Stimulated activated CD4-positive, alpha-beta T cell treated with anti-CD3 and anti-CD28 coated beads, Interleukin-4, amount 100 ng/mL, for 4 hours (primary cell): ENCODE measurements at regions not wholly inside any gene's neighbourhood (a gene's known extent, or its start where the extent isn't known, plus 50 kb on each side); places are given as distances from the start of the nearest gene placed in this dataset.
A peak's percentile ranks its signal among the peaks of the same experiment; 100 is the strongest.
"Not testable (repeated sequence)": the region's sequence is repeated elsewhere in the genome, so short reads cannot be mapped to it uniquely, and the experiment has no call there.

Source experiments
- DNase-seq, 2 experiments: peaks; one replicate each; pipeline ENCODE4 v3.0.0-alpha.2; 2020

DNA sequence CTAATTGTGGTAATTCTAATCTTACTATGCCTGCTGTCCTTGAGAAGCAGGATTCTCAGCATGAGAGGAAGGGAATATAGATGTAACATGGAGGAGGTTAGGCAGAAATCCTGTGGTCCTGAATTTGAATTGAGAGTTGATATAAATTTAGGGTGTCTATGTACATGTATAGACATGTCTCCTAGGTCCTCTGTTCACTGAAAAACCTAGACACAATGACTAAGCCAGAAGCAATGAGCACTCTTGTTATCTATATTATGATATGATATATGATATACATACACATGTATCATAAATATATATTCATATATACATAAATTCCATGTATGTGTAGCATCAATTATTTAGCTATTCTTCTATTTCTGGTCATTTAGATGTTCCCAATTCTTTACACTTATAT, 173.3 kb upstream of the MKLN1 start:
- DNase-seq: no peak

DNA sequence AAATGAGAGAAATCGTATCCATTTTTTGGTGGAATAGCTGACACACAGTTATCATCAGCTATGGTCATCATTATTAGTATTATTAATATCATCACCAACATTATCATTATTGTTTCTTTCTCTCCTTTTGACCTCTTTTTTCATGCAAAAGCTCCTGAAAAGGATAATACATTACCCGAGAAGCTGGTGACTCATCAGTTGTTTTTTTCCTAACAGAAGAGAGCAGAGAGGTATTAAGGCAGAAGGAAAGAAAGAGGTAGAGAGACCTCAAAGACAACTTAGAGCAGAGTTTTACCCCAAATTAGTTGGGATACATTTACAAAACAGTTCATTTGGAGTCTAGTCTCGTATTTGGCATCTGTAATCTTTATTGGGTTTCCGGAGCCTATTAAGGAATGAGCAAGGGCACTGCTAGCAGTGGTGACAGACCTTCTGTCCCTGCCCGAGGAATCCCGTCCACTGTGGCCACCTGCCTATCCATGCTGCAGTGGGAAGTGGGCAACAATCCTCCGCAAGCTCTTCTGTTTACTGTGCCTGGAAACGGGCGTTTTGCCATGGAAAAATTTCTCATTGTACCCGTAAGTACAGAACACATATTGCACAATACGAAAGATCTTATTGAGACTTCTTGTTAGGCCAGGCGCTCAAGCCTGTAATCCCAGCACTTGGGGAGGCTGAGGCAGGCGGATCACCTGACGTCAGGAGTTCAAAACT, 170.0 kb upstream of the MKLN1 start:
- no peak for DNase-seq

DNA sequence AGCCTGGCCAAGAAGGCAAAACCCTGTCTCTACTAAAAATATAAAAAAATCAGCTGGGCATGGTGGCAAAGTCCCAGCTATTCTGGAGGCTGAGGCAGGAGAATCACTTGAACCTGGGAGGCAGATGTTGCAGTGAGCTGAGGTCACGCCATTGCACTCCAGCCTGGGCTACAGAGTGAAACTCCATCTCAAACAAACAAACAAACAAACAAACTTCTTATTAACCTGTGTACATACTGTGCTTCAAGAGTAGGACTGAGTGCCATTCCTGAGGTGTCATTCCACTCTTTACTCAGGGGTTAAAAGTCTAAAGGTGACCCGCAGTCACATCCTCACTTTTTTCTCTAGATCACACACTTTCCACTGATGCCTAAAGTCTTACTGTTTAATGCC, 169.4 kb upstream of the MKLN1 start:
- DNase-seq: not testable (repeated sequence)

DNA sequence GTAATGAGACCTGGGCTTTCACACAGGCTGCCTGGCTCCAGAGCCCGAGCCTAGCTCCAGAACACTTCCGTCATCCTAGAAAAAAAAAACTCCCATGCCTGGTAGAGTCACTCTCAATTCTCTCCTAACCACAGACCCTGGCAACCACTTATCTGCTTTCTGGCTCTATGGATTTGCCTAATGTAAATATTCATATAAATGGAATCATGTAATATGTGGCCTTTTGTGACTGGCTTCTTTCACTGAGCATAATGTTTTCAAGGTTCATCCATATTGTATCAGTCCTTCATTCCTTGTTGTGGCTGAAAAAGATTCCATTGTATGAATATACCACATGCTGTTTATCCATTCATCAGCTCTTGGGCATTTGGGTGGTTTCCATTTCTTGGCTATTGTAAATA, 167.7 kb upstream of the MKLN1 start:
- no peak for DNase-seq

DNA sequence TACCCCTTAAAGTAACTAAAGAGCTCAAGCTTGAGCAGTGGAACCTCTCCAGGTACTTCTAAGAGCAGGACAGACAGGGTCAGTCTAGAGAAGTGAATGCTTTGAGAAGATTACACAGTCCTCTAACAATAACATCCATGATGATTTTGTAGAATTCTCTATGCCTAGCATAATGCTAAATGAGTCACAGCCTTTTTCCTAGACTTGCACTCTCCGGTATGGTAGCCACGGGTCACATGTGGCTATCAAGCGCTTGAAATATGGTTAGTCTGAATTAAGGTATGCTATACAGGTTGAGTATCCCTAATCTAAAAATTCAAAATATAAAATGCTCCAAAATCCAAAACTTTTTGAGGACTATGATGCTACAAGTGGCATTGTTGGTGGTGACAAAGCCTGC, 166.6 kb upstream of the MKLN1 start:
- no peak for DNase-seq

DNA sequence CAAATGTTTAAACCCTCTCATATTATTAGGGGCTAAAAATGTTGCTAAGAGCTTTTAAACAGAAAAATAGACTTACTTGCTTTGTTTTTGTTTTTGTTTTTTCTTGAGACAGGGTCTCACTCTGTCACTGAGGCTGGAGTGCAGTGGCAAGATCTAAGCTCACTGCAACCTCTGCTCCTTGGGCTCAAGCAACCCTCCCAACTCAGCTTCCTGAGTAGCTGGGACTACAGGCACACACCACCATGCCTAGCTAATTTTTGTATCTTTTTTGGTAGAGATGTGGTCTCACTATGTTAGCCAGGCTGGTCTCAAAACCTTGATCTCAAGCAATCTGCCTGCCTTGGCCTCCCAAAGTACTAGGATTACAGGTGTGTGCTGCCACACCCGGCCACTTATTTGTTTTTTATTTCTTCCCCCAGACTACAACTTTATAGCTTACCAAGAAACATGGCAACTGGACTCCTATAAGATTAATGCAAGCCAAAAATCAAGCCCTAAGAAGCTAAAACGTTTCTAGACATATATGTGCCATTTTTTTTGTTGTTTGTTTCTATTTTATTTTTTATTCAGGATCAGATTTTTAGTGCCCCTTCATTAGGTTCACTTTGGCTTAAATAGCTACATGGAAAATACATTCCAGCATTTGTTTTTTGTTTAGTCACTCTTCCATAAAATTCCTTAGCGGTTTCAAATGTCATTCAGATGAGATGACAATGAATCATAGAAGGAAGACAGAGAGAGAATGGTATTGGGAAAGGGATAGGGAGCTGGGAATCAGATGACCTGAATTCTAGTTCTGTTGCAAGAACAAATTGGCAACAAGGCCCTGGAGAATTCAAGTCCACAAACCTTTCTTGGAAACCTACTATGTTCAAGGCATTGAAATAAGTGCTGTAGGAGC, 163.4 kb upstream of the MKLN1 start:
- no peak for DNase-seq

DNA sequence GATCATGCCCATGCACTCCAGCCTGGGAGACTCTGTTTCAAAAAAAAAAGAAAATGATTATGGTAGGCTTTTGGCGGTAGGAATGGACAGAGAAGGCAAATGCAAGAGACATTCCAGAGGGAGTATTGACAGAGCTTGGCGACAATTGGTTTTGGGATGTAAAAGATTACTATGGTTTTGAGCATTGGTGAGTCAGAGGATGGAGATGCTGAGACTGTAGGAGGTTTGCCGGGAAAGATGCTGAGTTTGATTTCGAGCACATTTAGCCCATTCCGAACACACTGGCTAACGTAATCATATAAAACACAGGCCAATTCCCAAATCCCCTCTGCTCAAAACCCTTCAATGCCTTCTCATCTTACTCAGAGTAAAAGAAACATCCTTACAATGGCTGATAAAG, 161.6 kb upstream of the MKLN1 start:
- DNase-seq: no peak

DNA sequence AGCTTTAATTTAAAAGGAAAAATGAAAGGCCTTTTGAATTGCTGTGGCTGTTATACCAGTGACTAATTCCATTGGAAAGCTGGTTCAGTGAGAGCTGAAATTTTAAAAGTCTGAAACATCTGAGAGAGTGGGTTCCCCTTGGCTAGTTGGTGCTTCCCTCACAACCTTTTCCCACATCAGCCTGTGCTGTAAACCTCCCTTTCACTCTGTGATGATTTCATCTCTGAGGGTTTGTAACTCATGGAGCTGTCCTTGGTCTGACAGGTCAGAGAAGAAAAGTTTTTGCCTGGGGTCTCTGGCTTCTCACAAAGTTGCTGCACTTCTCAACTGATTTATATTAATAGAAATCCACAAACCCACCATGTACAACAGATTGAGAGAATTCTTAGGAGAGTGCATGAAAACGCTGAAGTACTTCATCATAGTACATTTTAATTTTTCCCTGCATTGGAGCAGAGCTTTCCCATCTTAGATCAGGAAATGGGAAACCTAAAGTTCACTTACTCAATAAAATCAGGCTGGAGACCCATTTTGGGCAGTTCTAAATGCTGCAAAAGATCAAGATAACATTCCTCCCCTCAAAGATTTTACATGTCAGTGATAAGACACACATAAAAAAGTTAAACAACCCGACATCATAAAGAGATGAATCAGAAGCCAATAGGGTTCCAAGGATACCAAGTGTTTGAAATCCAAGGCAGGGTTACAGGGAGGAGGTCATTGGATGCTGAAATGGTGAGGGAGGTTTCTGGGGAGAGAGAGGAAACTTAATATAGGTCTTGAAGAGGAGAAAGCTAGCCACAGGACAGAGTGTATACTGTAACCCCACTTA, 157.0 kb upstream of the MKLN1 start:
- no peak for DNase-seq

DNA sequence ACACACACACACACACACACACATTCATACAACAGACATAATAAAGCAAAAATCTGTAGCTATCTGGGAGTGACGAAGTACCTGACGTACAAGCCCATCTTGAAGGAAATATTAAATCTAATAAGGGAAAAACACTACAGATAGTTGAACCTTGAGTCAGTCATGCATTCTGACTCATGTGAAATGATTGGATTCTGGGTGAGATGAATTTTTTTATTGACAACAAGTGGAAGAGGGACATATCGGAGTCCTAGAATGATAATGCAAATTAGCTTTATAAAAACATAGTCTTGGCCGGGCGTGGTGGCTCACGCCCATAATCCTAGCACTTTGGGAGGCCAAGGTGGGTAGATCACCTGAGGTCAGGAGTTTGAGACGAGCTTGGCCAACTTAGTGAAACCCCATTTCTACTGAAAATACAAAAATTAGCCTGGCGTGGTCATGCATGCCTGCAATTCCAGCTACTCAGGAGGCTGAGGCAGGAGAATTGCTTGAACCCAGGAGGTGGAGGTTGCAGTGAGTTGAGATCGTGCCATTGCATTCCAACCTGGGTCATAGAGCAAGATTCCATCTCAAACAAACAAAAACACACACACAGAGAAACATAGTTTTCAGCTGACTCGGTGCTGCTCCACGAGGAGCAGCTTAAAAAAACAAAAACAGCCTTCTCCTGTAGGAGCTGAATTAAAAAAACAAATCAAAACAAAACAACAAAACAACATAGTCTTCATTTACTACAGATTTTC, 154.4 kb upstream of the MKLN1 start:
- DNase-seq: no peak

DNA sequence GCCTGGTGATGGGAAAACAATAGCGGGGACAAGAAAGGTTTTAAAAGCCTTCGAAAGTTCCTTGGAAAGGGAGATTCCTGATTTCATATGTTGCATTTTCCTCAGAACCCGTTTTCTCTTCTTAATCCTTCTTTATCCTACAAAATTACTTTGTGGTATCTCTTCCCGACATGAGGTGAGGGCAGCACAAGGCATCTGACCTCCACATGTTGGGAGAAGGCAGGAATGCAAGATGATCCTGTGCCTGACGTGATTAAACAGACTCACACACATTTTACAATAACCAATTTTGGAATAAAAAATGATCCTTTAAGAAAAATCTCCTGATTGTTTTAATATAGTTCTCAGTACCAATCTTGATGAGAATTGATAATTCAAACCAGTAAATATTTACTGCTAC, 153.3 kb upstream of the MKLN1 start:
- no peak for DNase-seq

DNA sequence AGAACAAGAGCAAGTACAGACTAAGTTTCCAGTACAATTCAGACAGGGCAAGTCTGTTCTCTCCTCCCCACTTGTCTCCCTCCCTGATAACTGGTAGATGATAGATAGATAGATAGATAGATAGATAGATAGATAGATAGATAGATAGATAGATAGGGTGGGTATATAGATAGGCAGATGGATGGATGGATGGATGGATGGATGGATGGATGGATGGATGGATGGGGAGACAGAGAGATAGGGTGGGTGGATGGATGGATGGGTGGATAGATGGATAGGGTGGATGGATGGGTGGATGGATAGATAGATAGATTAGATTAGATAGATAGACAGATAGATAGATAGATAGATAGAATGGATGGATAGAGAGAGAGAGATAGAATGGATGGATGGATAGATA, 152.8 kb upstream of the MKLN1 start:
- no peak for DNase-seq

DNA sequence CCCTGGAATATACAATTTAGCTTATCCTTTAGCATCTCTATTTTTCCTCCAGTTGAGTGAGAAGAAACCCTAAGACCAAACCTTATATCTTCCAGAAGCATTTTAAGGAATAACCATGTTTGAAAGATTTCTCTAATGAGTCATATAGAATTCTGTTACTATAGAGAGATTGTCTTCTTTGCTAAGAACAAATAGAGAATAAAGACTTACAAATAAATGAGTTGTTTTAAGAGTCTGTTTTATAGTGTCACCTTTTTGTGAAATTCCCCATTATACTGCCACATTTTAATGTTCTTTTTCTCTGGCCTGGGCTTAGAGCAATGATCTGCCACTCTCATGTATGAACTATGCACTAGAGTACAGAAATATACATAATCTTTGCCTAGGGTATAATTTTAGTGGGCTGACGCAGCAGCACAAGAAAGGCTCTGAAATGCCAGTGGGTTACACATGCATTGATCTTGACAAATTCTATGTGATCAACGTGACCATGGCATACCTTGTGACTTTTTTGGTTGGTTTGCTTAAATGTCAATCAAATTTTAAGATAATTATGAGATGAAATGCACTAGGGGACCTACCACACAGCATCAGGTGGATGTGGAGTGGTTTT, 145.1 kb upstream of the MKLN1 start:
- DNase-seq: no peak

DNA sequence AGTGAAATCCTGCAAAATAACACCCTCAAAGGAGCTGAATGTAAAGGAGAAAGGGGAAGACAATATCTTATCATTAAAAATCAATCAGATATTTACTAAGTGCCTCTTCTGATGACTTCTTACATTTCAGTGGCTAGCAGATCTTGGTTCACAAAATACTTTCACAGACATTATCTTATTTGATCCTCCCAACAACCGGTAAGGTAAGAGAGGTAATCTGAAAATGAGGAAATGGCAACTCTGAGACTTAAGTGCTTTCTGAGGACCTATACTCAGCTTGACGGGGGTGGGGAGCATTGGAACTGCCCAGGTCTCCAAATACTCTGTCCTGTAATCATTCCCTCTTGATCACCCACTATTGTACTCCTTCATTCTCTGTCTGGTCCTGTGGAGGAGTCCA, 144.6 kb upstream of the MKLN1 start:
- DNase-seq: no peak

DNA sequence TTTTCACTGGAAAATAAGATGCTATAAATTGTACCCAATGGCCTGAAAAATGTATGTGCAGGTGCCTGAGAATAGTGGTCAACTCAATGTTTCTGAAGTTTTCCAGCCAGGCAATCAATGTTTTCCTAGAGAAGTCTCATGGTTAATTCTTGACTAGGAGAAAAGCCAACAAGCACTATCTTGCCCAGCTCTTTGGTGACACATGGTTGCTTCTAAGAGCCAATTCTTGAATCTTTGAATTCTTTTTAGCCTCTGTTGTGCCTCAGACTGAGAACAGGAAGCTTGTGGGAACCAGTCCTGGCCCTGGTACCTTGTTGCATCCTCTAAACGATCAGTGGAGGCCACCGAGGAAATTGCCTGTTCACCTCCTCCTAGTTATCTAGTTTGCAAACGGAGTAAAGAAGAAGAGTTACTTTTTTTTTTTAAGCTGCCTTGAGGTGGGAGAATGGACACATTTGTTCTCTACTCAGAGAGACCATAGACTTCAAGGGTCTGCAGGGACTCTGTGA, 144.0 kb upstream of the MKLN1 start:
- DNase-seq: no peak

DNA sequence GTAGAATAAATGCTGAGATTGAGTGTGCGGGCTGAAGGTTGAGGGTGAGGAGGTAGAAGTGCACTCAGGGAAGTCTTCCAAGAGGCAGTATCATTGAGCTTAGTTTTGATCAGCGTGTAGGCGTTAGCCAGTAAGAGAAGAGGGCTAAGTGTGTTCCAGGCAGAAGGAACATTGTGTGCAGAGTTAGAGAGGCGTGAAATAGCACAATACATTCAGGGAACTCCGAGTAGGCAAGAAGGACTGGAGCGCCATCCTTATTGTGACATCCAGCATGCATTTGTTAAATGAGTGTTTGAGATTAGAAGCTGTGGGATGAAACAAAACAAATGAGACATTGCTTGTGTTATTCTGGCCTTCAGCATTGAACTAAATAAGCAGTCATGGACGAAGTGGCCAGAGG, 140.9 kb upstream of the MKLN1 start:
- DNase-seq: no peak

DNA sequence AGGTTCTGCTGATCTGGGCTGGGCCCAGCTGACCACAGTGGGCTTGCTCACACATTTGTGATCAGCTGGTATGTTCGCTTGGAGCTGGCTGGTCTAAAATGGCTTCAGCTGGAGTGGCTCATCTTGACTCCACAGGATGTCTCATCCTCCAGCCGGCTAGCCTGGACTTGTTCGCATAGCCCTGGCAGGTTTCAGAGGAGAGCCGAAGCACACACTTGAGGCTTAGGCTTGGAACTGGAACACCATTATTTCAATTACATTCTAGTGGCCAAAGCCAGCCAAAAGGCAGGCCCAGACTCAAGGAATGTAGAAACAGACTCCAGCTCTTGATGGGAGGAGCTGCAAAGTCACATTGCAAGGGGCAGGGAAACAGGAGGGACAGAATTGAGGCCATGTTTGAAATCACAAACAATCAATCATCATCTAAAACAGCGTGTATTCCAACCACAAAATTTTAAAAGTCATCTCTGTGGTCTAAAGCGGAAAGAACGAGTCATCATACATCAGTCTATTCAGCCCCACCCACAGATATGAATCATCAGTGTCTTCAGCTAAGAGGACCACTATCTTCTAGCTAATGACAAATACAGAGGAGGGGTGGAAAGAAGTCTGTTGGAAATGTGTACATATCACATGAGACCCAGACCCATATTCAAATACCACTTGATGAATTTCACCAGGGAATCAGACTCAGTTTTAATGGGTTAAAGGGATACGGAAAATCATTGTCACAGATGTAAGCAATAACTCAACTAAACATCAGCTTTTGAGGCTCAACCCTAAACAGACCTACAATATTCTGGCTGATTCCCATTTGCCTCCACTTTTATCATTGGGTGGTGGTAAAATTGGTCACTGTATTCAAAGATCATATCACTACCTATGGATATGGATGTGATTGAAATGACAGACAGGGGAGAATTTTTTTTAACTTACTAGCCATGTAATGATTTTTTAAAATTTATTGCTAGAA, 139.0 kb upstream of the MKLN1 start:
- peak; percentile 22 to 56 for DNase-seq

DNA sequence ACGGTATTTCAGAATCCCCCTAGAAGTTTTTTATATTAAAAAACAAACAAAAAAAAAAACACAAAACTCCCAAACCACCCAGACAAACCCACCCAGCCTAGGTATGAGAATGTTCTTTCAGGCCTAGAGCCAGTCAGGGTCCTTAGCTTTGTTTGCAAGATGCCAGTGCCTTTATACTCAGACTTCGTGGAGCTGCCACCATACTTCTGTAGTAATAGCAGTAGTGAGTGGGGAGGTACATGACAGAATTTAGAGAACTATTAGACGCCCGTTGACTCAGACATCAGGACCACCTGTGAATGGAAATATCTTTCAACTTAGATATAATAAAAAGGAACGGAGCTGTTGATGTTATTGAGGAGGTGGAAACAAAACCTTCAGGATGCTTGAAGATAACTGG, 138.2 kb upstream of the MKLN1 start:
- no peak for DNase-seq

DNA sequence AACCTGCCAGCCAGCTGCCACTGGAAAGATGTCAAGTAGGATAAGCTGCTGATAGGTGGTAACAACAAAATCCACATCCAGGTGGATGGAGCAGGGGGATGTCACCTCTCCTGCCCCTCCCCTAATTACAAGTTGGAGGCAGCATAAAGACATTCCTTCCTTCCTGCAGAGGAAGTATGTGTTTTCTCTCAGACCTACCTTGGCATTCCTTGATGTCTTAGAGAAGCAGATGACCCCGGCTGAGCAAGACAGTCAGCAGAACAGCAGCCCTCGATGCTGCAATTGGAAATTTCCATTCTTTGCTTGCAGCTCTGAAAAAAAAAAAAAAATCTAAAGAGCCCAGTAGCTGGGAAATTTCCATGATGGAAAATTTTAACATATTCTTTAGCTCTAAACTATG, 137.5 kb upstream of the MKLN1 start:
- DNase-seq: no peak

DNA sequence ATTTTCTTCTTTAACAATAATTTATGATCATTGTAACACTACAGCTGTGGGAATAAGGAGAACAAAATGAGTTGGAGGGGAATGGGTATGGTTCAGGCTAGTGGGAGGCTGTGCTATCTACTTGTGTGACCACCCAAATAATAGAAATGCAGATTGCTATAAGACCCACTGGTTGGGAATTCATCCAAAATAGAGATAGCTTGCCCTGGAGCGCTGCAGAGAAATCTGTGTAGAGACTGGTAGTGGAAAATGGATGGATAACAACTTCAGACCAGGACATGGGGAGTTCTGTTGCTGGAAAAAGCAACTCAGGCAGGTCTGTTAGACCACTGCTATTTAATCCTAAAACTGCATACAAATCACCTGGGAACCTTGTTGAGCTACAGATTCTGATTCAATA, 137.1 kb upstream of the MKLN1 start:
- DNase-seq: no peak

DNA sequence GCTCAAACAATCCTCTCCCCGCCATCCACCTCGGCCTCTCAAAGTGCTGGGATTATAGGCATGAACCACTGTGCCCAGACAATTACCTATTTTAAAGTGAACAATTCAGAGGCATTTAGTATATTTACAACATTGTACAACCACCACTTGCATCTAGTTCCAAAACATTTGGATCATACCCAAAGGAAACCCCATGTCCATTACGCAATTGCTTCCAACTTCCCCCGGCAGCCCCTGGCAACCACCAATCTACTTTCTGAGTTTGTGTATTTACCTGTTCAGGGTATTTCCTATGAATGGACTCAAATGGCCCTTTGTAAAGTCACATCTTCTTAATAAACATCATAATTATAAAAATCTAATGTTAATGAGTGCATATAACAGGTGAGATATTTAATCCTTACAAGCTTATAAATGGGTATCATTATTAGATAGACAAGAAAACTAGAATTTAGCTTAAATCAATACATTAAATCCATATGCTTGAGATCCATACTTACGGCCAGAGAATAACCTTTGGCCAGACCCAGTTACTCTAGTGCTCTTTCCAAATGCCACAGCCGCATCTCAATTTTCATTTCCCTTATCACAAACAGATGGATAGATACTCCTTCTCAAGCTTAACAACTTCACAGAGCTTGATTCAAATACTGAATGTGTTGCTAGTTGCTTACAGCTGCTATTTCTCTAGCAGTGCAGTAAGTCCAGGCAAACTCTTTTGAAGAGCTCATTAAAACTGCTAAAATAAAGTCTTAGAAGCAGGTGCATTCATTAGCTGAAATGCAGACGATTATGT, 133.4 kb upstream of the MKLN1 start:
- DNase-seq: no peak
